Hindlimb muscle (tissue), 1 donor: ENCODE measurements at regions not wholly inside any gene's neighbourhood (a gene's known extent, or its start where the extent isn't known, plus 50 kb on each side); places are given as distances from the start of the nearest gene placed in this dataset.
"Not testable (repeated sequence)": the region's sequence is repeated elsewhere in the genome, so short reads cannot be mapped to it uniquely, and the experiment has no call there.

ENCODE experiments used
- DNase-seq: peaks from one replicate; pipeline ENCODE4 v3.0.0-alpha.2; 2013

GRCh38 chr6:86215323-86215722, 572.6 kb upstream of the SYNCRIP start:
- no peak for DNase-seq

GRCh38 chr6:86205980-86206379, 563.3 kb upstream of the SYNCRIP start:
- DNase-seq: no peak

- no peak for DNase-seq
Measured at GRCh38 chr6:86203044-86203443, 560.4 kb upstream of the SYNCRIP start.

GRCh38 chr6:86193821-86194220, 551.1 kb upstream of the SYNCRIP start:
- no peak for DNase-seq

- DNase-seq: no peak
Measured at GRCh38 chr6:86192123-86192522, 549.4 kb upstream of the SYNCRIP start.

- not testable (repeated sequence) for DNase-seq
Measured at GRCh38 chr6:86175149-86175548, 532.5 kb upstream of the SYNCRIP start.

- DNase-seq: no peak
Measured at GRCh38 chr6:86154852-86155251, 512.2 kb upstream of the SYNCRIP start.

GRCh38 chr6:86153521-86153920, 510.8 kb upstream of the SYNCRIP start:
- DNase-seq: no peak

GRCh38 chr6:86152546-86152945, 509.9 kb upstream of the SYNCRIP start:
- DNase-seq: no peak

GRCh38 chr6:86148586-86148985, 505.9 kb upstream of the SYNCRIP start:
- DNase-seq: no peak

GRCh38 chr6:86147859-86148258, 505.2 kb upstream of the SYNCRIP start:
- DNase-seq: no peak

GRCh38 chr6:86147311-86147710, 504.6 kb upstream of the SYNCRIP start:
- no peak for DNase-seq

- not testable (repeated sequence) for DNase-seq
Measured at GRCh38 chr6:86146751-86147150, 504.1 kb upstream of the SYNCRIP start.

- DNase-seq: no peak
Measured at GRCh38 chr6:86142326-86142725, 499.6 kb upstream of the SYNCRIP start.

- no peak for DNase-seq
Measured at GRCh38 chr6:86128130-86128814, 485.6 kb upstream of the SYNCRIP start.

- no peak for DNase-seq
Measured at GRCh38 chr6:86122086-86122485, 479.4 kb upstream of the SYNCRIP start.

GRCh38 chr6:86118271-86118670, 475.6 kb upstream of the SYNCRIP start:
- DNase-seq: no peak

GRCh38 chr6:86107985-86108384, 465.3 kb upstream of the SYNCRIP start:
- no peak for DNase-seq

- no peak for DNase-seq
Measured at GRCh38 chr6:86087954-86088353, 445.3 kb upstream of the SYNCRIP start.

- DNase-seq: no peak
Measured at GRCh38 chr6:86079938-86080337, 437.3 kb upstream of the SYNCRIP start.

- DNase-seq: no peak
Measured at GRCh38 chr6:86070151-86070550, 427.5 kb upstream of the SYNCRIP start.

GRCh38 chr6:86065002-86065401, 422.3 kb upstream of the SYNCRIP start:
- DNase-seq: not testable (repeated sequence)

GRCh38 chr6:86057293-86057980, 414.8 kb upstream of the SYNCRIP start:
- not testable (repeated sequence) for DNase-seq

- DNase-seq: no peak
Measured at GRCh38 chr6:86045038-86045437, 402.4 kb upstream of the SYNCRIP start.
